ENCODE measurements at regions not wholly inside any gene's neighbourhood (a gene's known extent, or its start where the extent isn't known, plus 50 kb on each side); places are given as distances from the start of the nearest gene placed in this dataset.

GRCh38 chr1:173127369-173128307, 76.9 kb upstream of the TNFSF18 start:
- TF ChIP-seq CTCF (IDR thresholded peaks at IDR 0.05; ENCODE audit: poor library complexity): no peak
- TF ChIP-seq EZH2 (IDR thresholded peaks at IDR 0.05; ENCODE audit: borderline replicate concordance): no peak
- no peak for TF ChIP-seq EZH2phosphoT487 (IDR thresholded peaks at IDR 0.05; ENCODE audit: low read depth, severe bottlenecking, unreplicated experiment)
